HG02870 (cell line): ENCODE measurements at regions not wholly inside any gene's neighbourhood (a gene's known extent, or its start where the extent isn't known, plus 50 kb on each side); places are given as distances from the start of the nearest gene placed in this dataset.

Experiments
- ATAC-seq: cut with Tn5 transposase; IDR thresholded peaks from one replicate; pipeline ENCODE4 v1.9.1; 2021; ENCODE audit warnings: mild to moderate bottlenecking, moderate library complexity; ENCODE audit not compliant: unreplicated experiment

- ATAC-seq: no peak
Observed at GRCh38 chr2:45275242-45275805, 266.1 kb upstream of the SIX2 start.

- ATAC-seq: no peak
Observed at GRCh38 chr2:45274250-45274926, 265.1 kb upstream of the SIX2 start.

GRCh38 chr2:45273412-45274249 lies 264.4 kb upstream of the SIX2 start:
- no peak for ATAC-seq

- no peak for ATAC-seq
Observed at GRCh38 chr2:45272549-45273265, 263.5 kb upstream of the SIX2 start.

GRCh38 chr2:45269149-45269793 lies 260.0 kb upstream of the SIX2 start:
- ATAC-seq: no peak

- no peak for ATAC-seq
Observed at GRCh38 chr2:45268631-45269030, 259.4 kb upstream of the SIX2 start.

GRCh38 chr2:45267062-45267792 lies 258.0 kb upstream of the SIX2 start:
- no peak for ATAC-seq

- no peak for ATAC-seq
Observed at GRCh38 chr2:45265336-45265735, 256.1 kb upstream of the SIX2 start.

GRCh38 chr2:45264227-45265225 lies 255.3 kb upstream of the SIX2 start:
- ATAC-seq: no peak

- ATAC-seq: no peak
Observed at GRCh38 chr2:45263147-45263546, 253.9 kb upstream of the SIX2 start.

GRCh38 chr2:45261746-45262145 lies 252.5 kb upstream of the SIX2 start:
- no peak for ATAC-seq

- no peak for ATAC-seq
Observed at GRCh38 chr2:45260946-45261345, 251.7 kb upstream of the SIX2 start.

- no peak for ATAC-seq
Observed at GRCh38 chr2:45259547-45260160, 250.4 kb upstream of the SIX2 start.

GRCh38 chr2:45259138-45259537 lies 249.9 kb upstream of the SIX2 start:
- no peak for ATAC-seq

- ATAC-seq: no peak
Observed at GRCh38 chr2:45258311-45258710, 249.1 kb upstream of the SIX2 start.

- no peak for ATAC-seq
Observed at GRCh38 chr2:45257820-45258219, 248.6 kb upstream of the SIX2 start.

- no peak for ATAC-seq
Observed at GRCh38 chr2:45256867-45257641, 247.8 kb upstream of the SIX2 start.
